GM12878 (cell line): ENCODE measurements at regions not wholly inside any gene's neighbourhood (a gene's known extent, or its start where the extent isn't known, plus 50 kb on each side); places are given as distances from the start of the nearest gene placed in this dataset.

ENCODE experiments used
- ASH2L ChIP-seq: fragments of 300-600, 200-600 bp; sonication (generic); IDR thresholded peaks from 2 replicates; pipeline ENCODE4 v1.6.1; 2017; ENCODE audit warnings: low read depth, mild to moderate bottlenecking, borderline replicate concordance
- EZH2 ChIP-seq: IDR thresholded peaks from 2 replicates; pipeline ENCODE4 v1.6.1; 2012; ENCODE audit warnings: low read depth, mild to moderate bottlenecking, control low read depth, inconsistent platforms, low read length, borderline replicate concordance; ENCODE audit not compliant: control insufficient read depth
- POLR2A ChIP-seq: IDR thresholded peaks from 2 replicates; pipeline ENCODE4 v1.6.1; 2011; ENCODE audit warnings: low read depth, mild to moderate bottlenecking, low read length
- SMC3 ChIP-seq: IDR thresholded peaks from 2 replicates; pipeline ENCODE4 v1.6.1; 2011; ENCODE audit warnings: low read length, improper control_type of control experiment, borderline replicate concordance
- SREBF1 ChIP-seq: IDR thresholded peaks from 2 replicates; pipeline ENCODE4 v1.6.1; 2012; ENCODE audit warnings: mild to moderate bottlenecking, low read length
- ZBED1 ChIP-seq: IDR thresholded peaks from 2 replicates; pipeline ENCODE4 v1.6.1; 2016; ENCODE audit warnings: borderline replicate concordance
- ZNF274 ChIP-seq: IDR thresholded peaks from one replicate; pipeline ENCODE4 v1.8.0; 2011; ENCODE audit not compliant: insufficient read length, insufficient read depth
- TF ChIP-seq, protein P1 (sequence below), 3 experiments: IDR thresholded peaks in 2 of 3; conservative IDR thresholded peaks in 1 of 3; 2 replicates each; pipeline ENCODE4 v1.5.1; 2011; ENCODE audit warnings: low read depth in 3 of 3, low read length in 3 of 3, mild to moderate bottlenecking in 3 of 3, control low read depth in 2 of 3, moderate library complexity in 2 of 3, inconsistent platforms in 1 of 3, mixed read lengths in 1 of 3; ENCODE audit not compliant: control insufficient read depth in 2 of 3, insufficient read depth in 1 of 3; ENCODE audit errors: extremely low read depth in 1 of 3

DNA sequence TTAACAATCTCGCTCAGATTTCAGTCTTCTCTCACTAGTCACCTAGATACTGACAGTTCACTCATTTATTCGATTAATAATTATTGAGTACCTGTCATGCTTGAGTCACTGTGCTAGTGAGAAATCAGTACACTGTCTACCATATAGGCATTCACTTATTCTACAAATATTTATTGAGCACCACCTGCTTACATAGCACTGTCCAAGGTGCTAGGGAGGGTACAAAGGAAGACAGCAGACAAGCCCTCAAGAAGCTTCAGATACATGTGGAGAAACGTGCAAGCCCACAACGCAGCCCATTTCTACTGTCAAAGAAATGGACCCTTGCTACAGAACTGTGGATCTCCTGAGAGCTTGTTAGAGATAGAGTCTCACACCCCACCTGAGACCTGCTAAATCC is 85.1 kb upstream of the SNAP25 start:
- TF ChIP-seq ASH2L (no peak), POLR2A (no peak), ZNF274 (no peak), SMC3 (no peak), ZBED1 (no peak), EZH2 (no peak), SREBF1 (no peak)
- TF ChIP-seq, protein P1, sequence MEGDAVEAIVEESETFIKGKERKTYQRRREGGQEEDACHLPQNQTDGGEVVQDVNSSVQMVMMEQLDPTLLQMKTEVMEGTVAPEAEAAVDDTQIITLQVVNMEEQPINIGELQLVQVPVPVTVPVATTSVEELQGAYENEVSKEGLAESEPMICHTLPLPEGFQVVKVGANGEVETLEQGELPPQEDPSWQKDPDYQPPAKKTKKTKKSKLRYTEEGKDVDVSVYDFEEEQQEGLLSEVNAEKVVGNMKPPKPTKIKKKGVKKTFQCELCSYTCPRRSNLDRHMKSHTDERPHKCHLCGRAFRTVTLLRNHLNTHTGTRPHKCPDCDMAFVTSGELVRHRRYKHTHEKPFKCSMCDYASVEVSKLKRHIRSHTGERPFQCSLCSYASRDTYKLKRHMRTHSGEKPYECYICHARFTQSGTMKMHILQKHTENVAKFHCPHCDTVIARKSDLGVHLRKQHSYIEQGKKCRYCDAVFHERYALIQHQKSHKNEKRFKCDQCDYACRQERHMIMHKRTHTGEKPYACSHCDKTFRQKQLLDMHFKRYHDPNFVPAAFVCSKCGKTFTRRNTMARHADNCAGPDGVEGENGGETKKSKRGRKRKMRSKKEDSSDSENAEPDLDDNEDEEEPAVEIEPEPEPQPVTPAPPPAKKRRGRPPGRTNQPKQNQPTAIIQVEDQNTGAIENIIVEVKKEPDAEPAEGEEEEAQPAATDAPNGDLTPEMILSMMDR (IDR thresholded peaks at IDR 0.05 in 2 of 3, conservative IDR thresholded peaks at IDR 0.05 in 1 of 3; ENCODE audit: control insufficient read depth in 2 of 3, extremely low read depth in 1 of 3, insufficient read depth in 1 of 3, low read depth in 3 of 3, low read length in 3 of 3) = no peak
